Hematopoietic multipotent progenitor cell treated with erythropoietin and hydrocortisone succinate and interleukin-3 and kit ligand, for 15 days (in vitro differentiated cells): ENCODE measurements at regions not wholly inside any gene's neighbourhood (a gene's known extent, or its start where the extent isn't known, plus 50 kb on each side); places are given as distances from the start of the nearest gene placed in this dataset.

Experiments
- DNase-seq: peaks from one replicate; pipeline ENCODE4 v3.0.0-alpha.2; 2015; ENCODE audit warnings: low spot score

DNA sequence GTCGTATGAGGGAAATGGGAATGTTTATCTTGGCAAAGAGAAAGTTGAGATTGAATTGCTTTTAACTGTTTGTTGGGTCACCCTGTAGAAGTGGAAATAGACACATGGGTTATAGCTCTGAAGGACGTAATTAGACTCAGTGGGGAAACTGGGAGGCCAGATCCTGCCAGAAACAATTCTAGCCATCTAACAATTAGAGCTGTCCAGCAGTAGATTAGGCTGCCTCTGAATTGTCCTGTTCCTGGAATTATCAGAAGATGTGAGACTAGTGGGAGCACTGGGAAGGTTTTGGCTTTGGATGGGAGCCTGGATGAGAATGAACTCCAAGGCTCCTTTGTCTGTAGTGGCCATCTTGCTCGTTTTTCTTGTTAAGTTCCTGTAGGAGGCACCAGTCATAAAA, 61.9 kb upstream of the IGFBP7 start:
- no peak for DNase-seq

DNA sequence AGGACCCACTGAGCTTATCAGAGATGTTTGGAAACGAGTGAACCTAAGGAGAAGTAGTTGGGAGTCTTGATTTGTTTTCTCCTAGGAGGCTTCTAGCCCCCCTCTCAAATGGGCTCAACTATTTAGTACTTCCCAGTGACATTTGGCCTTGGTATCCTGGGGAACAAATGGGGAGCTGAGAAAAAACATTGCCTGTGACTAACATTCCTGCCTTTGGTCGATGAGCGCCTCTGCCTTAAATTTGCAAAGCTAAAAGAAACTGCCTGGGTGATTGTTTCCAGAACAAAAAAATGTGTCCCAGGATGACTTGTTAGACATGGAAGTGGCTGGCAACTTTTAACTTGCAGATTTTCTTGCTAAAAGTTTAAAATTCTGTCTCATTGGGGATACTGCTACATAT, 58.8 kb upstream of the IGFBP7 start:
- no peak for DNase-seq

DNA sequence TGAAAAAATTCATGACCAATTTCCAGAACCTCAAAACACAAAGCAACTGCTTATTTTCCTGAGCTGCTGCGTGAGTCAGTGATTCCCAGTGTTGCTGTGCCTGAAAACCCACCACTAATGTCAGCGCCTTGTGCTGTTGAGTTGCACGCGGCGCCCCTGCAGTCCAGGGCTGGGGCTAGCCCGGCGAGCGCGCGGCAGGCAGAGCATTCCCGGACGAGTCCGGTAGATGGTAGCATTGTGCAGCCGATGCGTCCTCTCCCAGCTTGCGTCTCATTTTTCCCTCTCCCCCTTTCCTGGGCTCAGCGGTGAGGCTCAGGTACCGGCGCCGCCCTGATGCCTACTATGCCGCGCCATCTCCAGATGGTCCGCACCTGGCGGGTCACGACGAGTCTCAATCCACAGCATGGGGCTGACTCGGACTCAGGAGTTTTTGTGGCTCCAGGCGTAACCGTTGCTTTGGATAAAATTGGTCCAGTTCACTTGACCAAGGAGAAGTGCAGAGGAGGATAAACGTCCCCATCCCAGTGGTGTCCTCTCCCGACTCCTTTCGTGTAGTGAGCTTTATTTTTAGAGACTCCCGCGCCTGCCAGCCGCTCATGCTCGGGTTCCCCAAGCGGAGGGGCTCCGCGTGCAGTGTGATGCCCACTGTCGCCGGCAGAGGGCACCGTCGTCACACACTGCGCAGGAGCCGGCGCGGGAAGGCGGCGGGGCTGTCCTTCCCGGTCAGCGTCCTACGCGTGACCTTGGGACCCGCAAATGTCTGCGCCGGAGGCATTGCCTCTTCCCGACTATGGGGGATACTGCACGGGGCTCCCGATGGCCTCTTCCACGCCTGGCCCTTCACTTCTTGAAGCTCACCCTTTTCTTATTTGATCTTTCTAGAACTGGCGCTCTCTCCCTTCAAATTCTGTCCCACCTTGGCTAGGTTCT, 53.6 kb upstream of the IGFBP7 start:
- DNase-seq: peak; percentile 59

DNA sequence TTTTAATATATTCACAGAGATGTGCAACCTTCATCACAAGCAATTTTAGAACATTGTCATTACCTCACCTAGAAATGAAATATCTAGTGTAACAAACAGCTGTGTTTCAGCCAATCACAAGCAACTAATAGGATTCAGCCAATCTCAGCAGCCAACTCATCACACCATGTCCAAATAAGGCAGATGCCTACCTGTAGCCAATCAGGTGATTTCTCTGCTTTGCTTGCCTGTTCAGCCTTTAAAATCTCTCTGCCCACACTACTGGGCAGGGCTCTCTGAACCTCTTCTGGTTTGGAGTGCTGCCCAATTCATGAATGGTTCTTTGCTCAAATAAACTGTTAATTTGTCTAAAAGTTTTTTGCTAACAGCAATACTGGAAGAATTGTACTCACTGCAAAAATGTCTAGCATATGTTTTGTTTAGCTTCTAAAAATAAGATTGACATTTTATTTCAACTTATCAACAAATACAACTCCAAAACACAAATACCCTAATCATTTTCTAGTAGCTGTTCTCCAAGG, 52.4 kb upstream of the IGFBP7 start:
- no peak for DNase-seq
